ENCODE measurements at regions not wholly inside any gene's neighbourhood (a gene's known extent, or its start where the extent isn't known, plus 50 kb on each side); places are given as distances from the start of the nearest gene placed in this dataset.

DNA sequence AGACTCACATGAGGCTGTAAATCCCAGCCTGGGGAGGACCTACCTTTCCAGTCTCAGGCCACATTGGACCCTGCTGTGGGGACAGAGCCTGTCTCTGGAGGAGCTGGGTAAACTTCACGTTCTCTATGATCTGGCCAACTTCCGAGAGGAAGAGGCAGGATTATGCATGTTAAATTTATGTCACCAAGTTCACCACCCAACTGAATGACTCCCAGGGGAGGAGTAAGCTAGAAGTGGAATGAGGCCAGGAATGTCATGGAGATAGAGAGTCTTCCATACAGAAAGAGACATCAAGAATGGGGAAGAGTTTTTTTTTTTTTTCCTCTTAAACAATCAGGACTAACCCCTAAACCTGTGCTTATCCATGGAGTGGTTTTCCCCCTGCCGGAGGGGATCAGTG, 90.3 kb upstream of the PALM2AKAP2 start:
- Histone ChIP-seq H3K4me3 (no peak overlapping the region), H3K27me3 (ENCODE audit: control insufficient read depth in 2 of 2, insufficient read depth in 2 of 2, low read length in 2 of 2) (no peaks in the 10 kb centered on the region), H3K27ac (ENCODE audit: extremely low read depth, low read depth, low read length) (no peak overlapping the region), H4K20me1 (replicated peaks; ENCODE audit: control insufficient read depth, insufficient read depth, low read length) (no peaks in the 10 kb centered on the region), H3K79me2 (ENCODE audit: control insufficient read depth, insufficient read depth, low read length) (no peaks in the 10 kb centered on the region), H3K36me3 (ENCODE audit: control insufficient read depth, insufficient read depth, low read length) (no peaks in the 10 kb centered on the region), H3K9ac (ENCODE audit: insufficient read depth in 1 of 2, low read depth in 2 of 2, low read length in 2 of 2) (no peak overlapping the region), H3K9me3 (replicated peaks; ENCODE audit: control insufficient read depth, insufficient read depth, low read depth, low read length) (no peaks in the 10 kb centered on the region), H3K4me2 (ENCODE audit: insufficient read depth, low read length) (no peak overlapping the region), H3K4me1 (replicated peaks in 1 of 2; ENCODE audit: control insufficient read depth in 2 of 2, insufficient read depth in 2 of 2, low read length in 2 of 2) (no peaks in the 10 kb centered on the region), H2AFZ (ENCODE audit: low read depth, low read length) (no peak overlapping the region), H3K9me1 (ENCODE audit: control insufficient read depth, insufficient read depth, low read length) (no peaks in the 10 kb centered on the region)
- TF ChIP-seq NFE2 (IDR thresholded peaks at IDR 0.05; ENCODE audit: low read depth) (no peak), ZNF23 (CRISPR knock-in tag; IDR thresholded peaks at IDR 0.05) (no peak)
- ChIA-PET POLR2A (no interaction called here), CTCF (ENCODE audit: low intra/inter-chr PET ratio) (no interaction called here)
- 6% methylated on average over 3 of the region's 3 CpGs for WGBS (ENCODE audit: insufficient coverage, low coverage, missing lambda C conversion rate)
- in situ Hi-C loops (cut with MboI), result no loop called here
- intact Hi-C loops (cut with micrococcal nuclease), result no loop called here
- ATAC-seq (no peak), FAIRE-seq (no peak), DNase-seq (ENCODE audit: extremely low read depth in 1 of 4, low spot score in 3 of 4) (no peak)
- BruUV-seq (replicated peaks), result no TSS peak

- H3K27ac ChIP-seq (ENCODE audit: extremely low read depth, low read depth, low read length), result no peak overlapping the region
- no peaks in the 10 kb centered on the region for H3K9me3 ChIP-seq (replicated peaks; ENCODE audit: control insufficient read depth, insufficient read depth, low read depth, low read length)
- no peaks in the 10 kb centered on the region for H3K27me3 ChIP-seq (ENCODE audit: control insufficient read depth in 2 of 2, insufficient read depth in 2 of 2, low read length in 2 of 2)
- H3K4me2 ChIP-seq (ENCODE audit: insufficient read depth, low read length), result no peak overlapping the region
- no peaks in the 10 kb centered on the region for H3K9me1 ChIP-seq (ENCODE audit: control insufficient read depth, insufficient read depth, low read length)
- POLR2A ChIA-PET, result no interaction called here
- in situ Hi-C loops (cut with MboI) (no loop called here), intact Hi-C loops (cut with micrococcal nuclease) (no loop called here)
- H3K79me2 ChIP-seq (ENCODE audit: control insufficient read depth, insufficient read depth, low read length), result no peaks in the 10 kb centered on the region
- FAIRE-seq (no peak), ATAC-seq (no peak), DNase-seq (ENCODE audit: extremely low read depth in 1 of 4, low spot score in 3 of 4) (no peak)
- no peaks in the 10 kb centered on the region for H4K20me1 ChIP-seq (replicated peaks; ENCODE audit: control insufficient read depth, insufficient read depth, low read length)
- H3K4me3 ChIP-seq, result no peak overlapping the region
- CTCF ChIA-PET (ENCODE audit: low intra/inter-chr PET ratio), result no interaction called here
- H2AFZ ChIP-seq (ENCODE audit: low read depth, low read length), result no peak overlapping the region
- WGBS (ENCODE audit: insufficient coverage, low coverage, missing lambda C conversion rate), result 0% methylated on average over 2 of the region's 2 CpGs
- no TSS peak for BruUV-seq (replicated peaks)
- no peaks in the 10 kb centered on the region for H3K4me1 ChIP-seq (replicated peaks in 1 of 2; ENCODE audit: control insufficient read depth in 2 of 2, insufficient read depth in 2 of 2, low read length in 2 of 2)
- H3K9ac ChIP-seq (ENCODE audit: insufficient read depth in 1 of 2, low read depth in 2 of 2, low read length in 2 of 2), result no peak overlapping the region
- H3K36me3 ChIP-seq (ENCODE audit: control insufficient read depth, insufficient read depth, low read length), result no peaks in the 10 kb centered on the region
- TF ChIP-seq SRF (CRISPR knock-in tag; IDR thresholded peaks at IDR 0.05), result no peak
- no peak for TF ChIP-seq TCF3 (CRISPR knock-in tag; IDR thresholded peaks at IDR 0.05)
- TF ChIP-seq PRDM10 (IDR thresholded peaks at IDR 0.05; ENCODE audit: partially characterized antibody), result no peak
- no peak for TF ChIP-seq E4F1 (CRISPR knock-in tag; IDR thresholded peaks at IDR 0.05; ENCODE audit: borderline replicate concordance)
- TF ChIP-seq SREBF1 (IDR thresholded peaks at IDR 0.05; ENCODE audit: borderline replicate concordance, low read depth, low read length), result no peak
- TF ChIP-seq, protein P1, sequence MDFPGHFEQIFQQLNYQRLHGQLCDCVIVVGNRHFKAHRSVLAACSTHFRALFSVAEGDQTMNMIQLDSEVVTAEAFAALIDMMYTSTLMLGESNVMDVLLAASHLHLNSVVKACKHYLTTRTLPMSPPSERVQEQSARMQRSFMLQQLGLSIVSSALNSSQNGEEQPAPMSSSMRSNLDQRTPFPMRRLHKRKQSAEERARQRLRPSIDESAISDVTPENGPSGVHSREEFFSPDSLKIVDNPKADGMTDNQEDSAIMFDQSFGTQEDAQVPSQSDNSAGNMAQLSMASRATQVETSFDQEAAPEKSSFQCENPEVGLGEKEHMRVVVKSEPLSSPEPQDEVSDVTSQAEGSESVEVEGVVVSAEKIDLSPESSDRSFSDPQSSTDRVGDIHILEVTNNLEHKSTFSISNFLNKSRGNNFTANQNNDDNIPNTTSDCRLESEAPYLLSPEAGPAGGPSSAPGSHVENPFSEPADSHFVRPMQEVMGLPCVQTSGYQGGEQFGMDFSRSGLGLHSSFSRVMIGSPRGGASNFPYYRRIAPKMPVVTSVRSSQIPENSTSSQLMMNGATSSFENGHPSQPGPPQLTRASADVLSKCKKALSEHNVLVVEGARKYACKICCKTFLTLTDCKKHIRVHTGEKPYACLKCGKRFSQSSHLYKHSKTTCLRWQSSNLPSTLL (IDR thresholded peaks at IDR 0.05), result no peak
- TF ChIP-seq ZNF583 (CRISPR knock-in tag; IDR thresholded peaks at IDR 0.05), result no peak
These were observed 81.0 kb upstream of the PALM2AKAP2 start for GRCh38 chr9:109699019-109699418.
